Nephron progenitor cell (in vitro differentiated cells): ENCODE measurements at regions not wholly inside any gene's neighbourhood (a gene's known extent, or its start where the extent isn't known, plus 50 kb on each side); places are given as distances from the start of the nearest gene placed in this dataset.

Source experiments
- DNase-seq: peaks from one replicate; pipeline ENCODE4 v3.0.0; 2021
- H3K27ac Mint-ChIP-seq: 2 replicates; pipeline ENCODE4 v1.8.0; 2021; ENCODE audit warnings: mild to moderate bottlenecking, moderate library complexity, mixed read lengths
- H3K27me3 Mint-ChIP-seq: 2 replicates; pipeline ENCODE4 v1.8.0; 2021; ENCODE audit warnings: mild to moderate bottlenecking, low read depth, mixed read lengths; ENCODE audit not compliant: poor library complexity
- H3K36me3 Mint-ChIP-seq: 2 replicates; pipeline ENCODE4 v1.8.0; 2021; ENCODE audit warnings: low read depth, mixed read lengths
- H3K4me1 Mint-ChIP-seq: 2 replicates; pipeline ENCODE4 v1.8.0; 2021; ENCODE audit warnings: mixed read lengths
- H3K4me3 Mint-ChIP-seq: 2 replicates; pipeline ENCODE4 v1.8.0; 2021; ENCODE audit warnings: mild to moderate bottlenecking, moderate library complexity, mixed read lengths
- H3K9me3 Mint-ChIP-seq: 2 replicates; pipeline ENCODE4 v1.8.0; 2021; ENCODE audit warnings: mild to moderate bottlenecking, moderate library complexity, mixed read lengths
- CTCF ChIP-seq: fragments of 200-600 bp; sonication (generic); IDR thresholded peaks from 2 replicates; pipeline ENCODE4 v1.5.0; 2021; ENCODE audit warnings: antibody characterized with exemption

GRCh38 chr9:551986-552929 is 289.2 kb upstream of the DMRT1 start:
- H3K4me3 Mint-ChIP-seq, result no peak overlapping the region
- no peak for TF ChIP-seq CTCF
- H3K36me3 Mint-ChIP-seq, result peaks cover 24% of the 10 kb centered on the region
- no peak overlapping the region for H3K27ac Mint-ChIP-seq
- peaks cover 4% of the 10 kb centered on the region for H3K27me3 Mint-ChIP-seq
- H3K9me3 Mint-ChIP-seq, result no peaks in the 10 kb centered on the region
- peaks cover 45% of the 10 kb centered on the region for H3K4me1 Mint-ChIP-seq
- DNase-seq, result no peak

GRCh38 chr9:555493-555892 is 286.0 kb upstream of the DMRT1 start:
- DNase-seq, result no peak
- Mint-ChIP-seq H3K27ac (no peak overlapping the region), H3K27me3 (peaks cover 4% of the 10 kb centered on the region), H3K4me1 (peaks cover 22% of the 10 kb centered on the region), H3K36me3 (peaks cover 17% of the 10 kb centered on the region), H3K9me3 (no peaks in the 10 kb centered on the region), H3K4me3 (no peak overlapping the region)
- no peak for TF ChIP-seq CTCF

- H3K4me3 Mint-ChIP-seq, result no peak overlapping the region
- no peaks in the 10 kb centered on the region for H3K9me3 Mint-ChIP-seq
- no peak for TF ChIP-seq CTCF
- no peak for DNase-seq
- no peak overlapping the region for H3K27ac Mint-ChIP-seq
- peaks cover 20% of the 10 kb centered on the region for H3K4me1 Mint-ChIP-seq
- H3K36me3 Mint-ChIP-seq, result peaks cover 11% of the 10 kb centered on the region
- H3K27me3 Mint-ChIP-seq, result peaks cover 4% of the 10 kb centered on the region
Measured at GRCh38 chr9:556199-556598, 285.3 kb upstream of the DMRT1 start.

GRCh38 chr9:556675-557074 is 284.8 kb upstream of the DMRT1 start:
- Mint-ChIP-seq H3K27me3 (peaks cover 4% of the 10 kb centered on the region), H3K27ac (no peak overlapping the region), H3K36me3 (peaks cover 6% of the 10 kb centered on the region), H3K4me3 (peak overlapping the region; percentile 7), H3K9me3 (no peaks in the 10 kb centered on the region), H3K4me1 (peaks cover 17% of the 10 kb centered on the region)
- DNase-seq, result no peak
- no peak for TF ChIP-seq CTCF

GRCh38 chr9:557601-558201 is 283.8 kb upstream of the DMRT1 start:
- Mint-ChIP-seq H3K4me1 (peaks cover 17% of the 10 kb centered on the region), H3K4me3 (no peak overlapping the region), H3K36me3 (no peaks in the 10 kb centered on the region), H3K27ac (no peak overlapping the region), H3K9me3 (no peaks in the 10 kb centered on the region), H3K27me3 (peaks cover 4% of the 10 kb centered on the region)
- DNase-seq, result no peak
- no peak for TF ChIP-seq CTCF
